Prostate gland (tissue), 2 donors: ENCODE measurements at regions not wholly inside any gene's neighbourhood (a gene's known extent, or its start where the extent isn't known, plus 50 kb on each side); places are given as distances from the start of the nearest gene placed in this dataset.

ENCODE experiments used
- POLR2AphosphoS5 ChIP-seq: sonication (generic); formaldehyde crosslinking; IDR thresholded peaks from one replicate; pipeline ENCODE4 v1.6.1; 2017; ENCODE audit warnings: antibody characterized with exemption
- TF ChIP-seq, protein P1 (sequence below), 4 experiments: fragments of 200-600 bp in 2 of 4; fragments of 450-650 bp in 2 of 4; sonication (generic) in 2 of 4; IDR thresholded peaks; 1 replicate in 3 of 4; 2 replicates in 1 of 4; pipeline ENCODE4 v1.5.1; 2016 to 2019; ENCODE audit warnings: antibody characterized with exemption in 4 of 4, mild to moderate bottlenecking in 2 of 4, moderate library complexity in 2 of 4

DNA sequence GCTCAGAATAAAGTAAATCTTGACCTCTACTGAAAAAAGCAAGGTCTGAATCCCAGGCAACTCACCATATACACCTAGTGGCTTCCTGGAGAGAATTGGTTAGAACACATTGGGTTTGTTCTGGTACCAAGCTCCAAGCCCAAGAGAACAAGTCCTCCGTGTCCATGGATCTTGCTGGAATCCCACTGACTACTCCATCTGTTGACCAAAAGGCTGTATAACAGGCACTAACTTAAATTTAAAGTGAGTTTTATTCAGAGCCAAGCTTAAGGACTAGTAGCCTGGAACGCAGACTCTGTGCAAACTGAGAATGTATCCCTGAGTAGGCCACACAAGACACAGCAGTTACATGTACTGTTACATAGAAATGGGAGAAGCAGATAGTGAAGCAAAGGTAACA, 342.1 kb upstream of the LRRC3B start:
- TF ChIP-seq, protein P1, sequence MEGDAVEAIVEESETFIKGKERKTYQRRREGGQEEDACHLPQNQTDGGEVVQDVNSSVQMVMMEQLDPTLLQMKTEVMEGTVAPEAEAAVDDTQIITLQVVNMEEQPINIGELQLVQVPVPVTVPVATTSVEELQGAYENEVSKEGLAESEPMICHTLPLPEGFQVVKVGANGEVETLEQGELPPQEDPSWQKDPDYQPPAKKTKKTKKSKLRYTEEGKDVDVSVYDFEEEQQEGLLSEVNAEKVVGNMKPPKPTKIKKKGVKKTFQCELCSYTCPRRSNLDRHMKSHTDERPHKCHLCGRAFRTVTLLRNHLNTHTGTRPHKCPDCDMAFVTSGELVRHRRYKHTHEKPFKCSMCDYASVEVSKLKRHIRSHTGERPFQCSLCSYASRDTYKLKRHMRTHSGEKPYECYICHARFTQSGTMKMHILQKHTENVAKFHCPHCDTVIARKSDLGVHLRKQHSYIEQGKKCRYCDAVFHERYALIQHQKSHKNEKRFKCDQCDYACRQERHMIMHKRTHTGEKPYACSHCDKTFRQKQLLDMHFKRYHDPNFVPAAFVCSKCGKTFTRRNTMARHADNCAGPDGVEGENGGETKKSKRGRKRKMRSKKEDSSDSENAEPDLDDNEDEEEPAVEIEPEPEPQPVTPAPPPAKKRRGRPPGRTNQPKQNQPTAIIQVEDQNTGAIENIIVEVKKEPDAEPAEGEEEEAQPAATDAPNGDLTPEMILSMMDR (IDR thresholded peaks at IDR 0.05): no peak
- TF ChIP-seq POLR2AphosphoS5: no peak
